C4-2B (cell line): ENCODE measurements at regions not wholly inside any gene's neighbourhood (a gene's known extent, or its start where the extent isn't known, plus 50 kb on each side); places are given as distances from the start of the nearest gene placed in this dataset.

Experiments used
- ZFX ChIP-seq: fragments of 450-650 bp; IDR thresholded peaks from 2 replicates; pipeline ENCODE4 v1.6.1; 2017
- TF ChIP-seq, protein P1 (sequence below): fragments of 450-650 bp; conservative IDR thresholded peaks from 2 replicates; pipeline ENCODE4 v1.5.1; 2017; ENCODE audit warnings: mild to moderate bottlenecking

DNA sequence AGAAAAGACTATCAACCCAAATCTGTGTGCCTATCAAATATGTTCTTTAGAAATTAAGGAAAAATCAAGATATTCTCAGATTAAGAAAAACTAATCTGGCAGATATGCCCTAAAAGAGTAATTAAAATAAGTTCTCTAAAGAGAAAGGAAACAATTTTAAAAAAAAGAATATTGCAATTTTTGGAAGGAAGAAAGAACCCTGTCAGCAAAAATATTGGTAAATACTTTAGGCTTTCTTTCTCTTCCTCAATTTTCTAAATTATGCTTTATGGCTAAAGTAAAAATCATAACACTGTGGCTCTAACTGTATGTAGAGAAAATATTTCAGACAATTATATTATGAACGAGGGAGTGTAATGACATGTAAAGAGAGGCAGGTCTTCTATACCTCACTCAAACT, 691.3 kb upstream of the PTBP2 start:
- TF ChIP-seq, protein P1, sequence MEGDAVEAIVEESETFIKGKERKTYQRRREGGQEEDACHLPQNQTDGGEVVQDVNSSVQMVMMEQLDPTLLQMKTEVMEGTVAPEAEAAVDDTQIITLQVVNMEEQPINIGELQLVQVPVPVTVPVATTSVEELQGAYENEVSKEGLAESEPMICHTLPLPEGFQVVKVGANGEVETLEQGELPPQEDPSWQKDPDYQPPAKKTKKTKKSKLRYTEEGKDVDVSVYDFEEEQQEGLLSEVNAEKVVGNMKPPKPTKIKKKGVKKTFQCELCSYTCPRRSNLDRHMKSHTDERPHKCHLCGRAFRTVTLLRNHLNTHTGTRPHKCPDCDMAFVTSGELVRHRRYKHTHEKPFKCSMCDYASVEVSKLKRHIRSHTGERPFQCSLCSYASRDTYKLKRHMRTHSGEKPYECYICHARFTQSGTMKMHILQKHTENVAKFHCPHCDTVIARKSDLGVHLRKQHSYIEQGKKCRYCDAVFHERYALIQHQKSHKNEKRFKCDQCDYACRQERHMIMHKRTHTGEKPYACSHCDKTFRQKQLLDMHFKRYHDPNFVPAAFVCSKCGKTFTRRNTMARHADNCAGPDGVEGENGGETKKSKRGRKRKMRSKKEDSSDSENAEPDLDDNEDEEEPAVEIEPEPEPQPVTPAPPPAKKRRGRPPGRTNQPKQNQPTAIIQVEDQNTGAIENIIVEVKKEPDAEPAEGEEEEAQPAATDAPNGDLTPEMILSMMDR: no peak
- TF ChIP-seq ZFX: no peak
